ENCODE measurements at regions not wholly inside any gene's neighbourhood (a gene's known extent, or its start where the extent isn't known, plus 50 kb on each side); places are given as distances from the start of the nearest gene placed in this dataset.
"Not testable (repeated sequence)": the region's sequence is repeated elsewhere in the genome, so short reads cannot be mapped to it uniquely, and the experiment has no call there.

DNA sequence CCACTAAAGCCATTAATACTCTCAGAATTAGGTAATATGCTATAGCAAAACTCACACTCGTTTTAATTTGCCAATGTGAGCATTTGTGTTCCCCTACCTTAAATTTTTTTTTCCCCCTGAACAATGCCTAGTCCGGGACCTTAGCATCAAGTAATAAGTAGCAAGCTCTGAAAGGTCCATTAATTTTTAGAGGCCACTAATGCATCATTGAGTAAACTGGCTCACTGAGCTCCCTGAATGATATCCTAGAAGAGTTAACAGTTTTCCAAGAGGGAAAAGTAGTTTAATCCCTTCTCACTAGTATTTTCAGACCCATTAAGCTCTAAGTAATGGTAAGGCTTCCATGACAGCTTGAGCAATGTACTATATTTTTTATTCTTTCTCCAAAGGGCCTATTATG is 242.2 kb downstream of the MAT2B start:
- no peak overlapping the region for H3K4me3 ChIP-seq (ENCODE audit: low read depth, low read length)
- TF ChIP-seq, protein P1, sequence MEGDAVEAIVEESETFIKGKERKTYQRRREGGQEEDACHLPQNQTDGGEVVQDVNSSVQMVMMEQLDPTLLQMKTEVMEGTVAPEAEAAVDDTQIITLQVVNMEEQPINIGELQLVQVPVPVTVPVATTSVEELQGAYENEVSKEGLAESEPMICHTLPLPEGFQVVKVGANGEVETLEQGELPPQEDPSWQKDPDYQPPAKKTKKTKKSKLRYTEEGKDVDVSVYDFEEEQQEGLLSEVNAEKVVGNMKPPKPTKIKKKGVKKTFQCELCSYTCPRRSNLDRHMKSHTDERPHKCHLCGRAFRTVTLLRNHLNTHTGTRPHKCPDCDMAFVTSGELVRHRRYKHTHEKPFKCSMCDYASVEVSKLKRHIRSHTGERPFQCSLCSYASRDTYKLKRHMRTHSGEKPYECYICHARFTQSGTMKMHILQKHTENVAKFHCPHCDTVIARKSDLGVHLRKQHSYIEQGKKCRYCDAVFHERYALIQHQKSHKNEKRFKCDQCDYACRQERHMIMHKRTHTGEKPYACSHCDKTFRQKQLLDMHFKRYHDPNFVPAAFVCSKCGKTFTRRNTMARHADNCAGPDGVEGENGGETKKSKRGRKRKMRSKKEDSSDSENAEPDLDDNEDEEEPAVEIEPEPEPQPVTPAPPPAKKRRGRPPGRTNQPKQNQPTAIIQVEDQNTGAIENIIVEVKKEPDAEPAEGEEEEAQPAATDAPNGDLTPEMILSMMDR (IDR thresholded peaks at IDR 0.05; ENCODE audit: insufficient read depth, low read length) = no peak

DNA sequence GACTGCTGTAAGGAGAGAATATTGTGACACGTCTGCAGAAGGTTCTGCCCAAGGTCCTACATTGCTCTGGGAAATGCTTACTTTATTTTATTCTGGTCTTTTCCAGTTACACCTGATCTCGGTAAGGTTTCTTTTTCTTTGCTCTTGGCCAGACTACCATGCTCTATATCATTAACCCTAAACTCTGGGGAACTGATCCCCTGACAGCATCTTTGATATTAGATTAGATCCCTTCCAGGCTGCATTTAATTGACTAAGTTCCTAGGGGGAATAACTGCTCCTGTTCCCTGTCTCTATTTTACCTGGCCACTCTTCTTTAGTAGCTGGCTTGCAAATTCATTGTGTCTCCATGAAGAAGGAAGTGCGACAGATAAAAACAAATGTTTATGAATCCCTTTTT is 243.5 kb downstream of the MAT2B start:
- no peak overlapping the region for H3K4me3 ChIP-seq (ENCODE audit: low read depth, low read length)
- no peak for DNase-seq (ENCODE audit: low read depth)
- TF ChIP-seq, protein P1 (IDR thresholded peaks at IDR 0.05; ENCODE audit: insufficient read depth, low read length) = no peak

More for the DNA sequence above, 242.2 kb downstream of the MAT2B start:
- no peak for DNase-seq (ENCODE audit: low read depth)

DNA sequence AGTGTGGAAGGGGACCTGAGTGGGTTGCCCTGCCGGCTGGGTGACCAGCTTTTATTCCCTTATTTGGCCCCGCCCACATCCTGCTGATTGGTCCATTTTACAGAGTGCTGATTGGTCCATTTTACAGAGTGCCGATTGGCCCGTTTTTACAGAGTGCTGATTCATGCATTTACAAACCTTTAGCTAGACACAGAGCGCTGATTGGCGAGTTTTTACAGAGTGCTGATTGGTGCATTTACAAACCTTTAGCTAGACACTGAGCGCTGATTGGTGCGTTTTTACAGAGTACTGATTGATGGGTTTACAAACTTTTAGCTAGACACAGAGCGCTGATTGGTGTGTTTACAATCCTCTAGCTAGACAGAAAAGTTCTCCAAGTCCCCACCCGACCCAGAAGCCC is 245.0 kb downstream of the MAT2B start:
- not testable (repeated sequence) for H3K4me3 ChIP-seq (ENCODE audit: low read depth, low read length); DNase-seq (ENCODE audit: low read depth)

DNA sequence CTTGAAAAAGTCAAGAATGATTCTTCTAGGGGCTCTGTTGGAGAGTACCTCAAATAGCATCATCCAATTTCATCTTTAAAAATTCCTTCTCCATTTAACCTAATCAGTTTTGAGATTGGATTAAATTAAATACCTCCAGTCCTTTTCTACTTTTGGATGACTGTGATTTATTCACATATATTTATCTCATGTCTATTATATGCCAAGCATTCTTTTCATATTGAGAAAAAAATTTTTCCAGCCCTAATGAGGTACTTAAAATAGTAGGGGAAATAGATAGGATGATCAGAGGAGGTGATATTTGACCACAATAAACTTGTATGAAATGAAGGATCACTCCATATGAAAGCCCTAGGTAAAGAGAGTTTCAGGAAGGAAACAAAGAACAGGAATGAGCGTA is 250.1 kb downstream of the MAT2B start:
- H3K4me3 ChIP-seq (ENCODE audit: low read depth, low read length) = no peak overlapping the region
- no peak for DNase-seq (ENCODE audit: low read depth)
- TF ChIP-seq, protein P1 (IDR thresholded peaks at IDR 0.05; ENCODE audit: insufficient read depth, low read length) = no peak

DNA sequence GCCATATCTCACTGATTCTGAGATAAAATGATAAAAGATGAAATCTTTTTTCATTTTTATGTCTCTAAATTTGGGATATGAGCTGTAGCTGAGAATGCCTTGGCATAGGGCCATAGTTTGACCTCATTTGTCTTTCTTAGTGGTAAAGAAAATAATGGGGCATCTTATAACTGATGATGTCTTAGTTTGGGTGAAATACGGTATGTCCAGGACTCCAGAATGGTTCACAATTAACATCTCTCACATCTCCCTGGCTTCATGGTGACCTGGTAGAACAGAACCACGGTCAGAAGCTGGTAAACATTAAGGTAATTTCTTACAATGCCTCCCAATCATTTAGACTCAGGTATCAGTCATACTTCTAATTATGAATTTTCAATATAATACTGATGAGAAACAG is 250.8 kb downstream of the MAT2B start:
- no peak for DNase-seq (ENCODE audit: low read depth)
- TF ChIP-seq, protein P1 (IDR thresholded peaks at IDR 0.05; ENCODE audit: insufficient read depth, low read length) = no peak
- no peak overlapping the region for H3K4me3 ChIP-seq (ENCODE audit: low read depth, low read length)

DNA sequence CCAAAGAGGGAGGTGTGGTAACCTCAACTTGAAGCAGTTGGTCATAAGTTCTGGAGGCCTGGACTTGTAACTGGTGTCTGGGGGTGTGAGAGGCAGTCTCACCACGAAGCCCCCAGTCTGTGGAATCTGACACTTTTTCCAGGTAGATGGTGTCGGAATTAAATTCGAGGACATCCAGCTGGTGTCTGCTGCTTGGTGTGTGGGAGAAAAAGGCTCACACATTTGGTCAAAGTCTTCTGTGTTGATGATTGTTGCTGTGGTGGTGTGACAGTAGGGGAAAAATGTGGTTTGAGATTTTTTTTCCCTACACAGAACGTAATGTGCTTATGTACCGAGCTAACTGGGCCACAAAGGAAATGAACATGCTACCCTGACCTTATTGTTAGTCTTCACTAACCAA is 251.9 kb downstream of the MAT2B start:
- TF ChIP-seq, protein P1 (IDR thresholded peaks at IDR 0.05; ENCODE audit: insufficient read depth, low read length) = no peak
- H3K4me3 ChIP-seq (ENCODE audit: low read depth, low read length) = no peak overlapping the region
- no peak for DNase-seq (ENCODE audit: low read depth)

DNA sequence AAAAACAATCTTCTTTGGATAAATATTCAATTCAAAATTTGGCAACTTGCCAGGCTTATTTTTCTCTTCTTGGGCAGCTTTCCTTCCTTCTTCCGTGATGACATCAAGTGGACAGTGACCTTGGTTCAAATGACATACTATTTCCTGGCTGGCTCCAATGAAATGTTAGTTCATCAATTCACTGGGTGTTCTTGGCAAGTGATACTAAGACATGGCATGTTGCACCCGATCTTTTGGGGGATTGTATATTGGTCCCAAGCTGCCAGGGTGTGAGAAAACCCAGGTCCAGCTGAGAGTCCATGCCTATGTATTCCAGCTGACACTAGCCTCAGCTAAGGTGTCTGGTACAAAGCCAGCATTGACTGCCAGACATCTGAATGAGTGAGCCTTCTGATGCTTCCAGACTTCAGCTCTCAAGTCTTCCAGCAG is 252.9 kb downstream of the MAT2B start:
- H3K4me3 ChIP-seq (ENCODE audit: low read depth, low read length) = no peak overlapping the region
- peak; percentile 72 for DNase-seq (ENCODE audit: low read depth)
- TF ChIP-seq, protein P1 (IDR thresholded peaks at IDR 0.05; ENCODE audit: insufficient read depth, low read length) = no peak
